ENCODE measurements at regions not wholly inside any gene's neighbourhood (a gene's known extent, or its start where the extent isn't known, plus 50 kb on each side); places are given as distances from the start of the nearest gene placed in this dataset.
"Not testable (repeated sequence)": the region's sequence is repeated elsewhere in the genome, so short reads cannot be mapped to it uniquely, and the experiment has no call there.

- H3K27ac ChIP-seq, result no peak overlapping the region
Measured at GRCh38 chr3:30315447-30315846, 291.0 kb upstream of the TGFBR2 start.

GRCh38 chr3:30317561-30317960 lies 288.8 kb upstream of the TGFBR2 start:
- H3K27ac ChIP-seq, result no peak overlapping the region
- DNase-seq (ENCODE audit: low read depth, low spot score), result no peak

More at GRCh38 chr3:30315447-30315846, 291.0 kb upstream of the TGFBR2 start:
- no peak for DNase-seq (ENCODE audit: low read depth, low spot score)

GRCh38 chr3:30318110-30318509 lies 288.3 kb upstream of the TGFBR2 start:
- DNase-seq (ENCODE audit: low read depth, low spot score), result no peak
- H3K27ac ChIP-seq, result no peak overlapping the region

GRCh38 chr3:30319713-30320112 lies 286.7 kb upstream of the TGFBR2 start:
- H3K27ac ChIP-seq, result no peak overlapping the region
- no peak for DNase-seq (ENCODE audit: low read depth, low spot score)

- H3K27ac ChIP-seq, result no peak overlapping the region
- DNase-seq (ENCODE audit: low read depth, low spot score), result no peak
Measured at GRCh38 chr3:30320392-30320791, 286.0 kb upstream of the TGFBR2 start.

- no peak for DNase-seq (ENCODE audit: low read depth, low spot score)
- H3K27ac ChIP-seq, result no peak overlapping the region
Measured at GRCh38 chr3:30321065-30321464, 285.3 kb upstream of the TGFBR2 start.

- not testable (repeated sequence) for DNase-seq (ENCODE audit: low read depth, low spot score); H3K27ac ChIP-seq
Measured at GRCh38 chr3:30323649-30324048, 282.8 kb upstream of the TGFBR2 start.

GRCh38 chr3:30324587-30324986 lies 281.8 kb upstream of the TGFBR2 start:
- no peak for DNase-seq (ENCODE audit: low read depth, low spot score)
- H3K27ac ChIP-seq, result no peak overlapping the region

GRCh38 chr3:30327976-30328375 lies 278.4 kb upstream of the TGFBR2 start:
- DNase-seq (ENCODE audit: low read depth, low spot score); H3K27ac ChIP-seq: not testable (repeated sequence)

GRCh38 chr3:30328935-30329334 lies 277.5 kb upstream of the TGFBR2 start:
- not testable (repeated sequence) for DNase-seq (ENCODE audit: low read depth, low spot score); H3K27ac ChIP-seq

GRCh38 chr3:30331519-30331918 lies 274.9 kb upstream of the TGFBR2 start:
- no peak for DNase-seq (ENCODE audit: low read depth, low spot score)
- peak overlapping the region; percentile 62 for H3K27ac ChIP-seq

- no peak for DNase-seq (ENCODE audit: low read depth, low spot score)
- H3K27ac ChIP-seq, result peak overlapping the region; percentile 62
Measured at GRCh38 chr3:30332196-30333021, 274.0 kb upstream of the TGFBR2 start.

GRCh38 chr3:30333143-30333542 lies 273.3 kb upstream of the TGFBR2 start:
- no peak for DNase-seq (ENCODE audit: low read depth, low spot score)

GRCh38 chr3:30333903-30334302 lies 272.5 kb upstream of the TGFBR2 start:
- DNase-seq (ENCODE audit: low read depth, low spot score), result no peak
- no peak overlapping the region for H3K27ac ChIP-seq

More at GRCh38 chr3:30333143-30333542, 273.3 kb upstream of the TGFBR2 start:
- H3K27ac ChIP-seq, result peak overlapping the region; percentile 62

GRCh38 chr3:30340500-30340899 lies 265.9 kb upstream of the TGFBR2 start:
- DNase-seq (ENCODE audit: low read depth, low spot score), result no peak
- H3K27ac ChIP-seq, result no peak overlapping the region

- no peak for DNase-seq (ENCODE audit: low read depth, low spot score)
- peak overlapping the region; percentile 95 for H3K27ac ChIP-seq
Measured at GRCh38 chr3:30341079-30341478, 265.3 kb upstream of the TGFBR2 start.

GRCh38 chr3:30341851-30342250 lies 264.6 kb upstream of the TGFBR2 start:
- DNase-seq (ENCODE audit: low read depth, low spot score), result no peak
- H3K27ac ChIP-seq, result peak overlapping the region; percentile 95

GRCh38 chr3:30342318-30343060 lies 263.9 kb upstream of the TGFBR2 start:
- H3K27ac ChIP-seq, result peak overlapping the region; percentile 95
- DNase-seq (ENCODE audit: low read depth, low spot score), result peak; percentile 84

- peak overlapping the region; percentile 95 for H3K27ac ChIP-seq
- DNase-seq (ENCODE audit: low read depth, low spot score), result no peak
Measured at GRCh38 chr3:30343067-30343831, 263.2 kb upstream of the TGFBR2 start.

- no peak for DNase-seq (ENCODE audit: low read depth, low spot score)
- peak overlapping the region; percentile 95 for H3K27ac ChIP-seq
Measured at GRCh38 chr3:30343861-30344260, 262.5 kb upstream of the TGFBR2 start.

- peak overlapping the region; percentile 95 for H3K27ac ChIP-seq
- DNase-seq (ENCODE audit: low read depth, low spot score), result no peak
Measured at GRCh38 chr3:30344288-30344687, 262.1 kb upstream of the TGFBR2 start.
